ENCODE measurements at regions not wholly inside any gene's neighbourhood (a gene's known extent, or its start where the extent isn't known, plus 50 kb on each side); places are given as distances from the start of the nearest gene placed in this dataset.

DNA sequence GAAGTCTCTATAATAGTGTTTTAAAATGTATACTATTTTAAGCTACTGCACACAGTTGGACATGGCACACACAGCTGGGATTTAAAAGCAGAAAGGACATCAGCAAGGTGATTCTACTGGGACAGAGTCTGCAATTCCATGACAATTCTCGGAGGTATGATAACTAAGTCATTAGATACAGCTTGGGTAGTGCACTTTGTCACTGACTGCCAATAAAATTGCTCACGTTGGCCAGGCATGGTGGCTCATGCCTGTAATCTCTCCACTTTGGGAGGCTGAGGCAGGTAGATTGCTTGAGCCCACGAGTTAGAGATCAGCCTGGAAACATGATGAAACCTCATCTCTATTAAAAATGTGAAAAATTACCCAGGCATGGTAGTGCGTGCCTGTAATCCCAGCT lies 134.1 kb upstream of the SATB2 start:
- Histone ChIP-seq H3K4me1 (ENCODE audit: control insufficient read depth in 1 of 2, insufficient read depth in 2 of 2, low read length in 2 of 2) (no peaks in the 10 kb centered on the region), H3K9me3 (ENCODE audit: control insufficient read depth, low read length) (no peaks in the 10 kb centered on the region), H3K27ac (ENCODE audit: low read depth in 1 of 2, low read length in 2 of 2) (no peak overlapping the region), H3K4me3 (ENCODE audit: low read length in 2 of 2) (no peak overlapping the region), H3K36me3 (ENCODE audit: control insufficient read depth in 1 of 2, insufficient read depth in 2 of 2, low read length in 1 of 2) (no peaks in the 10 kb centered on the region), H3K27me3 (ENCODE audit: control insufficient read depth in 1 of 2, insufficient read depth in 2 of 2, low read length in 1 of 2) (peaks cover 0 to 2% of the 10 kb centered on the region in 2 donors)
- intact Hi-C loops (cut with DNase I) = no loop called here
- WGBS, 2 donors = 68 to 73% methylated on average over 4 of the region's 4 CpGs
- DNase-seq (no peak), ATAC-seq (ENCODE audit: low FRiP score) (no peak)

DNA sequence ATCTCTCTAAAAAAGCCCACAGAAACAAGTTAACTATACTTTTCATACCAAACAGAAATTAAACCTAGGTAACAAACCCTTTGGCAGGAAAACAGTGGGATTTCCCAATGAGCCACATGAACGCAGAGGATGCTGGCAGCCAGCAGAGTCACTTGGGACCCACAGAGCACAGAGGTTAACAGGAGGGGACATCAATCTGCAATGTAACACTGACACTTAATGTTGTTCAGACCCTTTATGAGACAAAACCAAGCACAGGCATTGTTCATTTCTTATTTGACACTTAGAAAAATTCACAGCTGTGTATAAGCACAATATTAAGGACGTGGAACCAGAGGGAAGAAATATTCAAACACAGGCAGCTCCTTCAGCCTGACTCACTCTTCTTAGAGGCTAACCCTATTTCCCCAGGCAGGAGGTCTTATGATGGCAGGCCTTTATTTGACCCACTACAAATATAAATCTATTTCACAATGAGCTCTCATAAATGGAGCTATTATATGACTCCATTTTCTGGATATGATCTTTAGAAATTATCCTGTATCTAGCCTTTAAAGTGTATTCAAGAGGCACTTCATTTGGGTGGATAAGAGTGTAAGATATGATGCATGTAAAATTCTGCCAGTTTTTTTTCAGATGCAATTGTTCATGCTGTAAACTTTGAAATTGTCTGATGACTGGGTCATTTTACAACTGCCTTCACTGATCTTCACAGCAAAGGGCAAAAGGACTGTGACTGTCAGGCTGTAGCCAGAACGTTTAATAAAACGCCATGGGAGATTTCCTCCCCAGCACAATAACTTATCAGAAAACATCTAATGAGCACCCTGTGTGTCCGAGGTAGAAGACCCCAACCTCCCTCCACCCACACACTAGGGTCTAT lies 132.8 kb upstream of the SATB2 start:
- Histone ChIP-seq H3K4me3 (ENCODE audit: low read length in 2 of 2) (no peak overlapping the region), H3K4me1 (ENCODE audit: control insufficient read depth in 1 of 2, insufficient read depth in 2 of 2, low read length in 2 of 2) (no peaks in the 10 kb centered on the region), H3K27ac (ENCODE audit: low read depth in 1 of 2, low read length in 2 of 2) (no peak overlapping the region), H3K9me3 (ENCODE audit: control insufficient read depth, low read length) (no peaks in the 10 kb centered on the region), H3K36me3 (ENCODE audit: control insufficient read depth in 1 of 2, insufficient read depth in 2 of 2, low read length in 1 of 2) (no peaks in the 10 kb centered on the region), H3K27me3 (ENCODE audit: control insufficient read depth in 1 of 2, insufficient read depth in 2 of 2, low read length in 1 of 2) (peaks cover 0 to 2% of the 10 kb centered on the region in 2 donors)
- intact Hi-C loops (cut with DNase I) = no loop called here
- 51 to 55% methylated on average over 5 of the region's 5 CpGs for WGBS, 2 donors
- no peak for ATAC-seq (ENCODE audit: low FRiP score)
- DNase-seq = no peak

DNA sequence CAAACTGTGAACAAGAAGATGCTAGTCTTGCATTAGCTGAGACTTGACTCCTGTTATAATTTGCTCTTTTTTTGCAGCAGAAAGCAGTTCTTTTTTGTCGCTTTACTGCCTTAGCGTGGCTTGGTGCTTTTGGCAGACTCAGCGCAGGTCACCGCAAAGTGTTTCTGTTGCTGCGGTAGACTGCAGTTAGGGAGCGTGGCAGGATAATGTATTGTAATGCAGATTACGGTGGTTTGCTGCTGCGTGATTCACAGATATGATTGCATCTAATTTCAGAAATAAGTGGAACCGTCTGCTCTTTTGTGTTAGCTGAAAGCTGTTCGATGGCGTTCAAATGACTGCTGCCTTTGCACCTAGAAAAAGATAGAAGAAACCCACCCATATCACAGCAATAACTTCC lies 131.6 kb upstream of the SATB2 start:
- intact Hi-C loops (cut with DNase I) = no loop called here
- no peak overlapping the region for H3K27ac ChIP-seq (ENCODE audit: low read depth in 1 of 2, low read length in 2 of 2)
- no peak for ATAC-seq (ENCODE audit: low FRiP score)
- no peak overlapping the region for H3K4me3 ChIP-seq (ENCODE audit: low read length in 2 of 2)
- no peaks in the 10 kb centered on the region for H3K9me3 ChIP-seq (ENCODE audit: control insufficient read depth, low read length)
- no peaks in the 10 kb centered on the region for H3K4me1 ChIP-seq (ENCODE audit: control insufficient read depth in 1 of 2, insufficient read depth in 2 of 2, low read length in 2 of 2)
- H3K27me3 ChIP-seq (ENCODE audit: control insufficient read depth in 1 of 2, insufficient read depth in 2 of 2, low read length in 1 of 2) = peaks cover 0 to 2% of the 10 kb centered on the region in 2 donors
- no peaks in the 10 kb centered on the region for H3K36me3 ChIP-seq (ENCODE audit: control insufficient read depth in 1 of 2, insufficient read depth in 2 of 2, low read length in 1 of 2)
- WGBS, 2 donors = 26 to 31% methylated on average over 11 of the region's 11 CpGs
- no peak for DNase-seq

DNA sequence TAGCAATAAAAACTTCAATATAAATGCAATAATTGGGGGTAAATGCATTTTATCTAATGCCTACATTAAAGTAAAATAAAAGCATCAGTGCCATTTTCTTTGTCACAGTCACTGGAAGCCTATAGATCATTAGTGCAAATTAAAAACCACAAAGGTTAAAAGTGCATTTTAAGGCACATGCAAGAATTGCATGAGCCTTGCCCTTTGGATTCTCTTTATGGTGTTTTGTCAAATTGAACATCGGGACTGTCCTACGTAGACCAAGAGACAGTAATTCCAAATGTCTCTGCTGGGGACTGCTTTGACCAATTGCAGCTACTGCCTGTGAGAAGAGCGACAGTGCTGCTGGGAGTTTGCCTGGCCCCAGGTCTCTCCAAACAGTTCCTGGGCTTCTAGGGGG lies 130.3 kb upstream of the SATB2 start:
- intact Hi-C loops (cut with DNase I) = no loop called here
- ATAC-seq (ENCODE audit: low FRiP score) (no peak), DNase-seq (no peak)
- no peak overlapping the region for H3K27ac ChIP-seq (ENCODE audit: low read depth in 1 of 2, low read length in 2 of 2)
- H3K36me3 ChIP-seq (ENCODE audit: control insufficient read depth in 1 of 2, insufficient read depth in 2 of 2, low read length in 1 of 2) = no peaks in the 10 kb centered on the region
- 40 to 43% methylated on average over 3 of the region's 3 CpGs for WGBS, 2 donors
- H3K4me3 ChIP-seq (ENCODE audit: low read length in 2 of 2) = no peak overlapping the region
- H3K27me3 ChIP-seq (ENCODE audit: control insufficient read depth in 1 of 2, insufficient read depth in 2 of 2, low read length in 1 of 2) = peaks cover 0 to 2% of the 10 kb centered on the region in 2 donors
- H3K4me1 ChIP-seq (ENCODE audit: control insufficient read depth in 1 of 2, insufficient read depth in 2 of 2, low read length in 2 of 2) = no peaks in the 10 kb centered on the region
- no peaks in the 10 kb centered on the region for H3K9me3 ChIP-seq (ENCODE audit: control insufficient read depth, low read length)

DNA sequence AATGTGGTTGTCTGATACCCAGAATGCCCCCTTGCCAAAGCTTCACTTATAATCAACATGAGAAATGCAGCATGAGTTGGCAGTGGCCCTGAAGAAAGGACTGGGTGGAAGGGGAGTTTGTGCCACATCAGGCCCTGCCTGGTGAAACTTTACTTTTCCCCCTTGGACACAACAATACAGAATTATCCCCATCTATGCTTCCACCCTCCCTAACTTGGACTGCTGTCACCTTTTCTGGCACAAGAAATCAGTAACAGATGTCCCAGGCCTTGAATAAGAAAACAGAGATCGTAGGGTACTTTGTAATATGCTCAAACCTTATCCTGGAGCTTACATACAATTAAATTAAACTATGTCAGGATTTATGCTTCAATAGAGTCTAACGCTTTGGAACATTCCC lies 128.9 kb upstream of the SATB2 start:
- H3K27ac ChIP-seq (ENCODE audit: low read depth in 1 of 2, low read length in 2 of 2) = no peak overlapping the region
- DNase-seq = no peak
- WGBS, 2 donors = 90 to 91% methylated on average over 2 of the region's 2 CpGs
- no peaks in the 10 kb centered on the region for H3K36me3 ChIP-seq (ENCODE audit: control insufficient read depth in 1 of 2, insufficient read depth in 2 of 2, low read length in 1 of 2)
- no peaks in the 10 kb centered on the region for H3K9me3 ChIP-seq (ENCODE audit: control insufficient read depth, low read length)
- H3K27me3 ChIP-seq (ENCODE audit: control insufficient read depth in 1 of 2, insufficient read depth in 2 of 2, low read length in 1 of 2) = no peaks in the 10 kb centered on the region
- no peak for ATAC-seq (ENCODE audit: low FRiP score)
- no peaks in the 10 kb centered on the region for H3K4me1 ChIP-seq (ENCODE audit: control insufficient read depth in 1 of 2, insufficient read depth in 2 of 2, low read length in 2 of 2)
- intact Hi-C loops (cut with DNase I) = no loop called here
- H3K4me3 ChIP-seq (ENCODE audit: low read length in 2 of 2) = no peak overlapping the region

DNA sequence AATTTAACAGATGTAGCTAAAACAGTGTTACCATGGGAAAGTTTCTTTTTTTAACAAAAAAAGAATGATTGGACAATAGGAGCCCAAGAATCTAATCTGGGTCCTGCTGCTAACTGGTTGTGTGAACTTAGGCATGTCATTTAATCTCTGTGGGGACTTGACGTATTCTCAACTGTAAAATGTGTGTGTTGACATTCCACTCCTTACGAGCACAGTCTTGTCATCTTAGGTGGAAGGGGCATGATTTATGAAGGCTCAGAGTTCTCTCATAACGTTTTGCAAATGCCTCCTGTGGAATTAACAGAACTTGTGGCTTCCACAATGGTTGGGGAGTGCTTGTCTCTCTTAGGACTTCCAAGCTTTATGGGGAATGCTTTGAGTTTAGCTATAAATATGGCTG lies 125.9 kb upstream of the SATB2 start:
- no peaks in the 10 kb centered on the region for H3K36me3 ChIP-seq (ENCODE audit: control insufficient read depth in 1 of 2, insufficient read depth in 2 of 2, low read length in 1 of 2)
- H3K9me3 ChIP-seq (ENCODE audit: control insufficient read depth, low read length) = no peaks in the 10 kb centered on the region
- no peak overlapping the region for H3K27ac ChIP-seq (ENCODE audit: low read depth in 1 of 2, low read length in 2 of 2)
- no peaks in the 10 kb centered on the region for H3K4me1 ChIP-seq (ENCODE audit: control insufficient read depth in 1 of 2, insufficient read depth in 2 of 2, low read length in 2 of 2)
- 60 to 64% methylated on average over 3 of the region's 3 CpGs for WGBS, 2 donors
- ATAC-seq (ENCODE audit: low FRiP score) (no peak), DNase-seq (no peak)
- intact Hi-C loops (cut with DNase I) = no loop called here
- no peaks in the 10 kb centered on the region for H3K27me3 ChIP-seq (ENCODE audit: control insufficient read depth in 1 of 2, insufficient read depth in 2 of 2, low read length in 1 of 2)
- no peak overlapping the region for H3K4me3 ChIP-seq (ENCODE audit: low read length in 2 of 2)

DNA sequence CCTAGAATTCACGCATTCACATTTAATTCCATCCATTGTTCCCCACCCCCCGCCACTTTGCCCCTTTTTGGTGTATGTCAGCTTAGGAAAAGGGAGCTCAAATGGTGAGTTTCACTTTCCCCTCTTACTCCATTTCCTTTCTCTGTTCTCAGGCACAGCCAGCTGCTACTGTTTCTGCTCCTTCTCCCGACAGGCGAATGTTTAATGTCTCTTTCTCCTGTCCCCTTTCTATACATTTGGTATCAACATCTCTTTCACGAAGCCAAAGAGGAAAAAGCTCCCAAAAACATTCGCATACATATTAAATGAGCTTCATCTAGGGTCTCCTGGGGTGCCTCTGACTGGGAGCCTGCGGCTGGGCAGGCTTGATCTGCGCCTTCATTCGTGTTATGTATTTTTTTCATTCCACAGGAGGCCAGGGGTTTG lies 124.2 kb upstream of the SATB2 start:
- intact Hi-C loops (cut with DNase I) = no loop called here
- no peaks in the 10 kb centered on the region for H3K36me3 ChIP-seq (ENCODE audit: control insufficient read depth in 1 of 2, insufficient read depth in 2 of 2, low read length in 1 of 2)
- 32 to 35% methylated on average over 9 of the region's 9 CpGs for WGBS, 2 donors
- H3K27ac ChIP-seq (ENCODE audit: low read depth in 1 of 2, low read length in 2 of 2) = no peak overlapping the region
- H3K9me3 ChIP-seq (ENCODE audit: control insufficient read depth, low read length) = no peaks in the 10 kb centered on the region
- H3K27me3 ChIP-seq (ENCODE audit: control insufficient read depth in 1 of 2, insufficient read depth in 2 of 2, low read length in 1 of 2) = no peaks in the 10 kb centered on the region
- no peaks in the 10 kb centered on the region for H3K4me1 ChIP-seq (ENCODE audit: control insufficient read depth in 1 of 2, insufficient read depth in 2 of 2, low read length in 2 of 2)
- peak overlapping the region in 1 of 2 donors; percentile 41 for H3K4me3 ChIP-seq (ENCODE audit: low read length in 2 of 2)
- ATAC-seq (ENCODE audit: low FRiP score) = no peak
- DNase-seq = no peak

DNA sequence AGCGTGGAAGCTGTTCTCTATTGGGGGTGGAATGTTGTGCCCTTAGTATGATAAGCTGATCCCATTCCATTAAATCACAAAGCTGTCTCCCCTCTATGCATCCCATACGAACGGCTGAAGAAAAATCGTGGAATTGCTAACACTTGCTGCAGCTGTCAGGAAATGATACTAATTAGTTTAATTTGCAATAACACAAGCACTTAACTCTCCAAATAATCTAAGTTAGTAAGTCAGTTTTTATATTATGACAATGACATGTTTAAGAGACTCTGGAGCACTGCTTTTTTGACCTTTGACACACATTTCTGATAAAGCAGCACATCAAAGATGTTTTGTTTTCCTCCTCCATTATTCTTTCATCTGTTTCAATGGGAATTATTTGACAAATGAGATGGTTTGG lies 123.7 kb upstream of the SATB2 start:
- intact Hi-C loops (cut with DNase I) = no loop called here
- no peaks in the 10 kb centered on the region for H3K4me1 ChIP-seq (ENCODE audit: control insufficient read depth in 1 of 2, insufficient read depth in 2 of 2, low read length in 2 of 2)
- H3K4me3 ChIP-seq (ENCODE audit: low read length in 2 of 2) = peak overlapping the region in 1 of 2 donors; percentile 41
- H3K36me3 ChIP-seq (ENCODE audit: control insufficient read depth in 1 of 2, insufficient read depth in 2 of 2, low read length in 1 of 2) = no peaks in the 10 kb centered on the region
- DNase-seq (no peak), ATAC-seq (ENCODE audit: low FRiP score) (no peak)
- WGBS, 2 donors = 49 to 52% methylated on average over 4 of the region's 4 CpGs
- no peak overlapping the region for H3K27ac ChIP-seq (ENCODE audit: low read depth in 1 of 2, low read length in 2 of 2)
- H3K9me3 ChIP-seq (ENCODE audit: control insufficient read depth, low read length) = no peaks in the 10 kb centered on the region
- H3K27me3 ChIP-seq (ENCODE audit: control insufficient read depth in 1 of 2, insufficient read depth in 2 of 2, low read length in 1 of 2) = no peaks in the 10 kb centered on the region

DNA sequence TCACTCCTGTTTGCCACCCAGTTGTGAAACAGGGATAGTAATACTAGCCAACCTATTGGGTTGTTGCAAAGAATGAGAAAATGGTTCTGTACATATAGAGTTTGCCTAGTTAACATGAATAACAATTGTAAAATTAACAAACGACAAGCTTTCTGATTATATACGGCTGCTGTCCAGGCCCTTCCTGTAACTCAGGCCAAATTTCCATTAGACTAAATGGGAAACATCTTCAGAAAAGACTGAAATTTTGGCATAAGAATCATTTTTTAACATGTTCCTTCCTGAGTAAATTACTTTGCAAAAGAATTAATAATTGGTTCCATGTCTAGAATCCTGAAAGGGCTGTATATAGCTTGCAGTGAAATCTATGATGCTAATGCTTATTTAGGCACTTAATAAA lies 117.7 kb upstream of the SATB2 start:
- Histone ChIP-seq H3K4me3 (ENCODE audit: low read length in 2 of 2) (no peak overlapping the region), H3K27me3 (ENCODE audit: control insufficient read depth in 1 of 2, insufficient read depth in 2 of 2, low read length in 1 of 2) (no peaks in the 10 kb centered on the region), H3K27ac (ENCODE audit: low read depth in 1 of 2, low read length in 2 of 2) (no peak overlapping the region), H3K4me1 (ENCODE audit: control insufficient read depth in 1 of 2, insufficient read depth in 2 of 2, low read length in 2 of 2) (no peaks in the 10 kb centered on the region), H3K36me3 (ENCODE audit: control insufficient read depth in 1 of 2, insufficient read depth in 2 of 2, low read length in 1 of 2) (no peaks in the 10 kb centered on the region), H3K9me3 (ENCODE audit: control insufficient read depth, low read length) (no peaks in the 10 kb centered on the region)
- intact Hi-C loops (cut with DNase I) = no loop called here
- DNase-seq = no peak
- WGBS, 2 donors = 55 to 62% methylated on average over 2 of the region's 2 CpGs
- no peak for ATAC-seq (ENCODE audit: low FRiP score)

Measured in aorta (tissue), 5 donors.